ENCODE measurements at regions not wholly inside any gene's neighbourhood (a gene's known extent, or its start where the extent isn't known, plus 50 kb on each side); places are given as distances from the start of the nearest gene placed in this dataset.
A peak's percentile ranks its signal among the peaks of the same experiment; 100 is the strongest.

GRCh38 chr2:121825003-121825950 lies 69.8 kb downstream of the TSN start:
- TF ChIP-seq, protein P1, sequence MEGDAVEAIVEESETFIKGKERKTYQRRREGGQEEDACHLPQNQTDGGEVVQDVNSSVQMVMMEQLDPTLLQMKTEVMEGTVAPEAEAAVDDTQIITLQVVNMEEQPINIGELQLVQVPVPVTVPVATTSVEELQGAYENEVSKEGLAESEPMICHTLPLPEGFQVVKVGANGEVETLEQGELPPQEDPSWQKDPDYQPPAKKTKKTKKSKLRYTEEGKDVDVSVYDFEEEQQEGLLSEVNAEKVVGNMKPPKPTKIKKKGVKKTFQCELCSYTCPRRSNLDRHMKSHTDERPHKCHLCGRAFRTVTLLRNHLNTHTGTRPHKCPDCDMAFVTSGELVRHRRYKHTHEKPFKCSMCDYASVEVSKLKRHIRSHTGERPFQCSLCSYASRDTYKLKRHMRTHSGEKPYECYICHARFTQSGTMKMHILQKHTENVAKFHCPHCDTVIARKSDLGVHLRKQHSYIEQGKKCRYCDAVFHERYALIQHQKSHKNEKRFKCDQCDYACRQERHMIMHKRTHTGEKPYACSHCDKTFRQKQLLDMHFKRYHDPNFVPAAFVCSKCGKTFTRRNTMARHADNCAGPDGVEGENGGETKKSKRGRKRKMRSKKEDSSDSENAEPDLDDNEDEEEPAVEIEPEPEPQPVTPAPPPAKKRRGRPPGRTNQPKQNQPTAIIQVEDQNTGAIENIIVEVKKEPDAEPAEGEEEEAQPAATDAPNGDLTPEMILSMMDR (IDR thresholded peaks at IDR 0.05) = no peak
- ATAC-seq (no peak), DNase-seq (no peak)
- Histone ChIP-seq H3K4me1 (no peaks in the 10 kb centered on the region), H3K4me3 (no peak overlapping the region), H3K27ac (no peak overlapping the region), H3K36me3 (ENCODE audit: insufficient read depth in 1 of 2, low read depth in 1 of 2) (no peaks in the 10 kb centered on the region), H3K9me3 (no peaks in the 10 kb centered on the region), H3K27me3 (ENCODE audit: insufficient read depth in 3 of 3, low read length in 2 of 3) (no peaks in the 10 kb centered on the region)
- 72 to 78% (median 73%) methylated on average over 8 of the region's 8 CpGs for WGBS, 3 donors
- intact Hi-C loops (cut with DNase I) = no loop called here

DNA sequence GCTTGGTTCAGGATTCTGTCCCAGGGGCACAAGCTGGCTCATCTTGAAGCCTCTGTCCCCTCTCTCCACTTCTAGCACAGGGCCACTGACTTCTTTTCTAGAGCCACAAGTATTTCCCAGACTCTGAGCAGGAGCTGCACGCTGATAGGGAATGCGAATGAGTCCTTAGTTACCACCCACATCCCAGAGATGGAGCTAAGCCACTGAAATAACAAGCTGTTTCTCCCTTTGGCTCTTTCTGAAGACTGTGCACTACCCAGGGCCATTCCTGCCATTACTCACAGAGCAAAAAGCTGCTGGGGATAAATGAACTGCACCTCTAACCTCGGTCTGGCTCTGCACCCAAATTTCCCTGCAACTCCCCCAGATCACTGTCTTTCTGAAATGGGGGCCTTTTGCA lies 70.6 kb downstream of the TSN start:
- Histone ChIP-seq H3K4me3 (no peak overlapping the region), H3K27me3 (ENCODE audit: insufficient read depth in 3 of 3, low read length in 2 of 3) (no peaks in the 10 kb centered on the region), H3K36me3 (ENCODE audit: insufficient read depth in 1 of 2, low read depth in 1 of 2) (no peaks in the 10 kb centered on the region), H3K27ac (no peak overlapping the region), H3K4me1 (no peaks in the 10 kb centered on the region), H3K9me3 (no peaks in the 10 kb centered on the region)
- ATAC-seq (no peak), DNase-seq (no peak)
- TF ChIP-seq, protein P1 (IDR thresholded peaks at IDR 0.05) = no peak
- WGBS, 3 donors = 50 to 63% (median 55%) methylated on average over 3 of the region's 3 CpGs
- intact Hi-C loops (cut with DNase I) = no loop called here

DNA sequence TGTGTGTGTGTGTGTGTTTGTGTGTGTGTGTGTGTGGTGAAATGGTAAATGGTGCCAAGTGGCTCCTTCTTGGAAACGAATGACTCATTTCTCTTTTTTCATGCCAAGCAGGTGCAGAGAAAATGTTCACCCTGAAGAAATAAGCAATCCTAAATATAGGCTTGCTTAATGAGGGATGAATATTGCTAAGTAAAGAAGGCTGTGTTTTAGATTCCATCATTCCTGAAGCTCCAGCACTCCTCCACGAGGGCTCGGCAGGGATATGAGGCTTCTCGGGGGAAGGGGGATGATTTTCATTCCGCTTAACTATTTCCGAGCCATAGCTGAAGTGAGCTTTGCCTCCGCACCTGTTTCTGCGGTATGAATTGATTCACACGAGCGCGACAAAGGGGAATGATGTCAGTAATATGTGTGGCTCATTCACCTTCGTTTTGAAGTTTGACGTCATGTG lies 72.9 kb downstream of the TSN start:
- TF ChIP-seq, protein P1 (IDR thresholded peaks at IDR 0.05) = no peak
- no peaks in the 10 kb centered on the region for H3K36me3 ChIP-seq (ENCODE audit: insufficient read depth in 1 of 2, low read depth in 1 of 2)
- no peaks in the 10 kb centered on the region for H3K9me3 ChIP-seq
- H3K27ac ChIP-seq = no peak overlapping the region
- 16 to 32% (median 23%) methylated on average over 13 of the region's 13 CpGs for WGBS, 3 donors
- DNase-seq = no peak
- H3K4me3 ChIP-seq = no peak overlapping the region
- ATAC-seq = no peak
- intact Hi-C loops (cut with DNase I) = no loop called here
- H3K4me1 ChIP-seq = no peaks in the 10 kb centered on the region
- H3K27me3 ChIP-seq (ENCODE audit: insufficient read depth in 3 of 3, low read length in 2 of 3) = no peaks in the 10 kb centered on the region

GRCh38 chr2:121830809-121831208 lies 75.4 kb downstream of the TSN start:
- H3K36me3 ChIP-seq (ENCODE audit: insufficient read depth in 1 of 2, low read depth in 1 of 2) = no peaks in the 10 kb centered on the region
- DNase-seq (no peak), ATAC-seq (peak in 1 of 4 donors; percentile 43)
- no peak overlapping the region for H3K27ac ChIP-seq
- no peaks in the 10 kb centered on the region for H3K27me3 ChIP-seq (ENCODE audit: insufficient read depth in 3 of 3, low read length in 2 of 3)
- TF ChIP-seq, protein P1 (IDR thresholded peaks at IDR 0.05) = no peak
- H3K4me1 ChIP-seq = no peaks in the 10 kb centered on the region
- H3K4me3 ChIP-seq = no peak overlapping the region
- no peaks in the 10 kb centered on the region for H3K9me3 ChIP-seq
- intact Hi-C loops (cut with DNase I) = no loop called here
- WGBS, 3 donors = 67 to 78% (median 77%) methylated on average over 1 of the region's 1 CpG
